ENCODE measurements at regions not wholly inside any gene's neighbourhood (a gene's known extent, or its start where the extent isn't known, plus 50 kb on each side); places are given as distances from the start of the nearest gene placed in this dataset.

GRCh38 chr5:77851176-77852067, 75.3 kb upstream of the TBCA start:
- TF ChIP-seq CTCF (conservative IDR thresholded peaks at IDR 0.05; ENCODE audit: low read depth, low read length) (no peak), EZH2 (IDR thresholded peaks at IDR 0.05; ENCODE audit: low read length, unreplicated experiment) (no peak)
